ENCODE measurements at regions not wholly inside any gene's neighbourhood (a gene's known extent, or its start where the extent isn't known, plus 50 kb on each side); places are given as distances from the start of the nearest gene placed in this dataset.

- no peak for DNase-seq
Measured at GRCh38 chr14:89626233-89626806, 209.3 kb upstream of the FOXN3 start.

GRCh38 chr14:89625731-89626232 lies 208.7 kb upstream of the FOXN3 start:
- DNase-seq, result no peak

- no peak for DNase-seq
Measured at GRCh38 chr14:89625244-89625713, 208.2 kb upstream of the FOXN3 start.

GRCh38 chr14:89624500-89625156 lies 207.6 kb upstream of the FOXN3 start:
- DNase-seq, result no peak

GRCh38 chr14:89621791-89622638 lies 205.0 kb upstream of the FOXN3 start:
- no peak for DNase-seq

GRCh38 chr14:89621009-89621421 lies 204.0 kb upstream of the FOXN3 start:
- no peak for DNase-seq

GRCh38 chr14:89620436-89620835 lies 203.4 kb upstream of the FOXN3 start:
- no peak for DNase-seq

- DNase-seq, result no peak
Measured at GRCh38 chr14:89619596-89619995, 202.6 kb upstream of the FOXN3 start.

GRCh38 chr14:89618811-89619551 lies 201.9 kb upstream of the FOXN3 start:
- DNase-seq, result peak; percentile 49 to 65

GRCh38 chr14:89618330-89618708 lies 201.3 kb upstream of the FOXN3 start:
- no peak for DNase-seq

GRCh38 chr14:89617481-89618329 lies 200.7 kb upstream of the FOXN3 start:
- DNase-seq, result peak in 1 of 2 experiments; percentile 15

- no peak for DNase-seq
Measured at GRCh38 chr14:89616852-89617341, 199.9 kb upstream of the FOXN3 start.

GRCh38 chr14:89616425-89616824 lies 199.4 kb upstream of the FOXN3 start:
- DNase-seq, result no peak

- DNase-seq, result no peak
Measured at GRCh38 chr14:89615421-89615820, 198.4 kb upstream of the FOXN3 start.

GRCh38 chr14:89614009-89614691 lies 197.1 kb upstream of the FOXN3 start:
- DNase-seq, result no peak

- no peak for DNase-seq
Measured at GRCh38 chr14:89613260-89614008, 196.4 kb upstream of the FOXN3 start.

GRCh38 chr14:89609500-89610100 lies 192.6 kb upstream of the FOXN3 start:
- DNase-seq, result no peak

GRCh38 chr14:89607453-89607852 lies 190.4 kb upstream of the FOXN3 start:
- no peak for DNase-seq

- DNase-seq, result no peak
Measured at GRCh38 chr14:89603938-89604480, 187.0 kb upstream of the FOXN3 start.
